GM18951 (cell line): ENCODE measurements at regions not wholly inside any gene's neighbourhood (a gene's known extent, or its start where the extent isn't known, plus 50 kb on each side); places are given as distances from the start of the nearest gene placed in this dataset.

Experiments used
- POLR2A ChIP-seq: IDR thresholded peaks from 4 replicates; pipeline ENCODE4 v1.6.1; 2011; ENCODE audit warnings: mild to moderate bottlenecking; ENCODE audit not compliant: insufficient read length, insufficient read depth; ENCODE audit errors: extremely low read depth
- in situ Hi-C: fragments of 300-500 bp; cut with MboI; formaldehyde crosslinking; loops from one replicate; pipeline ENCODE4 v1.12.0; 2022; ENCODE audit warnings: low sequenced_read_pairs, mixed read lengths, inconsistent platforms; ENCODE audit not compliant: unreplicated experiment

DNA sequence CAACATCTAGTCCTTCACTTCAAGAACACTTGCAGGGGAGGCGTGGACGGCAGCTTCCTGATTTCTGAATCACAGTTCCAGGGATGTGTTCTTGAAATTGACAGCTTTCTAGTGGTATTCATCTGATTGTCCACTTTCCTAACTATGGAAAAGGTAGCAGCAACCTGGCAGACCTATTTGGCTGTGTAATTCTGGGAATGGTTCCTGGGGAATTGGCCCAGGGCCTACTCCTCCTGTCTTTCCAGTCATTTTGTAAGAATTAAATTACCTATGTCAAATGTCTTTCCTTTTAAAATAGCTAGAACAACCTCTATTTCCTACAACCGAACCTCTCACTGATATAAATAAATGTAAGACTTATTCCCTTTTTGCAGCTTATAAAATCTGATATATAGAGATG is 85.5 kb upstream of the RSPO3 start:
- in situ Hi-C loops, result no loop called here
- no peak for TF ChIP-seq POLR2A

DNA sequence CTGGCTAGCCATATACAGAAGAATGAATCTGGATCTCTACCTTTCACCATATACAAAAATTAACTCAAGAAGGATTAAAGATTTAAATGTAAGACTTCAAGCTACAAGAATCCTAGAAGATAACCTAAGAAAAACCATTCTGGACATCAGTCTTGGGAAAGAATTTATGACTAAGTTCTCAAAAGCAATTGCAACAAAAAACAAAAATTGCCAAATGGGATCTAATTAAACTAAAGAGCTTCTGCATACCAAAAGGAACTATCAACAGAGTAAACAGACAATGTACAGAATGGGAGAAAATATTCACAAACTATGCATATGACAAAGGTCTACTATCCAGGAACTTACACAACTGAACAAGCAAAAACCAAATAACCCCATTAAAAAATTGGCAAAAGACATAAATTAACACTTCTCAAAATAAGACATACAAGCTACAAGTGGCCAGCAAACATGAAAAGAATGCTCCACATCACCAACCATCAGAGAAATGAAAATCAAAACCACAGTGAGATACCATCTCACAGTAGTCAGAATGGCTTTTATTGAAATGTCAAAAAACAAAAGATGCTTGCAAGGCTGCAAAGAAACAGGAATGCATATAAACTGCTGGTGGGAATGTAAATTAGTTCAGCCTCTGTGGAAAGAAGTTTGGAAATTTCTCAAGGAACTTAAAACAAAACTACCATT is 66.8 kb upstream of the RSPO3 start:
- in situ Hi-C loops, result no loop called here
- no peak for TF ChIP-seq POLR2A

DNA sequence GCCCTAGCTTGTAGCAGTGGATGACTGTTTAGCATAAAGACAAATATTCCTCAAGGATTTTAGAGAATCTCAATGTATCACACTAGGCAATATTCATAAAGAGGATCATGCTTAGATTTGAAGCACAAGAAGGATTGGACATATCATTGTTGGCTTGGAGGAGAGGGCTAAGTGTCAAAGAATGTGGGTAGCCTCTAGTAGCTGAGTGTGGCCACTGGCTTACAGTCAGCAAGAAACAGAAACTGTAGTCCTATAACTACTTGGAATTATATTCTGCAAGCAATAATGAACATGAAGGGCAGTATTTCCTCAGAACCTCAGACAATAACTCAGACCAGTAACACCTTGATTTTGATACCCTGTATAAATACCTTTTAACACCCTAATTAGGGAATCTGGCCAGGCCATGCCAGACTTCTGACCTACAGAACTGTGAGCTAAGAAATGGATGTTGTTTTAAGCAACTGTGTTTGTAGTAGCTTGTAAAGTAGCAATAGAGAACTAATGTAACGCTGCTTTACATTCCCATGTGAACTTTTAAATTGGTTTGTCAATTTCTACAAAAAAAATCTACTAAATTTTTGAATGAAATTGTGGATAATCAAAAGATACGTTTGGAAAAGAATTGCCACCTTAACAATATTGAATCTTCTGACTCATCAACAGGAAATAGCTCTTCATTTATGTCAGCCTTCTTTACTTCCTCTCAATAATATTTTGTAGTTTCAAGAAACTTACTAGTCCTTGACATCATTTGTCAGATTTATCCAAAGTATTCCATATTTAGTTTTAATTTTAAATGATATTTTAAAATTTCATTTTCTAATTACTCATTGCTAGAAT is 65.2 kb upstream of the RSPO3 start:
- in situ Hi-C loops, result no loop called here
- no peak for TF ChIP-seq POLR2A

DNA sequence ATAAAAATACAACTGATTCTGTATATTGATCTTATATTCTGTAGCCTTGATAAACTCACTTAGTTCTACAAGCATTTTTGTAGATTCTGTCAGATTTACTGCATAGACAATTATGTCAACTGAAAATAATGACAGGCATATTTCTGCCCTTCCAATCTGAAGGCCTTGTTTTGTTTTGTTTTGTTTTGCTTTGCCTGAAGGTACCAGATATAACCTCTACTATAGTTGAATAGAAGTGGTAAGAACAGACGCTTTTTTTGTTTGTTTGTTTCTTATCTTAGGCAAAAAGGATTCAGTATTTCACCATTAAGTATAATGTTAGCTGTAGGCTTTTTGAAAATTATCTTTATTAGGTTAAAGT is 64.6 kb upstream of the RSPO3 start:
- no peak for TF ChIP-seq POLR2A
- in situ Hi-C loops, result no loop called here

DNA sequence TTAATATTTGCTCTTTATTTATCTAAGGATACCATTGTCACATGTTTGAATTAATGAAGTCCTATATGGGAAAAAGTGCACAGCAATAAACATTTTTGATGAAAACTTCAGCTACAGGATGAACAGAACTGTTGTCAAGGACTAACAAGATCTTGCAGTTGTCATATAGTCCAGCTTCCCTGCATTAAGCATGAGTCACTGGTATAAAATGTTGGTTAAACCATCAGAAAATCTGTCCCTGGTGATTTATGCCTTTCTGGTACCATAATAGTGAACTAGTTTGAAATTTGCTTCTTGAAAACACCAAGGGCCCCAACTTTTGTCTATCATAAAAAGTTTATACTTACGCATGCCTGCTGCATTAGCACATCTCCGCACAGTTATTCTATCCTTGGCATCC is 60.4 kb upstream of the RSPO3 start:
- in situ Hi-C loops, result no loop called here
- no peak for TF ChIP-seq POLR2A

DNA sequence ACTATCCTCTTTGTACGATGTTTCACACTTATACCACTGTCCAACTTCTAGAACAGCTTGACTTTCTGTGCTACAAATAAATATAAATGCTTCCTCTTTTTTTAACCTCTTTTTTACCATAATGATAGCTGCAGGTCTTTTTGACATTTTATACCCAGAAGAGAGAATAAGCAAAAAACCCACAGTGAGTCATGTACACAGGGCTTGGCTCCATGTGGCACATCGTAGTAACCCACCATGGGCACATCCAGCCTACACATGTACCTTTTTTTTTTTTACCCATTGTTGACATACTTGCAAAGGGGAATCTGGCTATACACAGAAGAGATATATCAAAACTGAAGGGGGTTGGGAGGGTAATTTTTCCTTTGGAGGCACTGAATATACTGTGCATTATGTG is 59.5 kb upstream of the RSPO3 start:
- TF ChIP-seq POLR2A, result no peak
- in situ Hi-C loops, result no loop called here
